H9 (cell line): ENCODE measurements at regions not wholly inside any gene's neighbourhood (a gene's known extent, or its start where the extent isn't known, plus 50 kb on each side); places are given as distances from the start of the nearest gene placed in this dataset.
"Not testable (repeated sequence)": the region's sequence is repeated elsewhere in the genome, so short reads cannot be mapped to it uniquely, and the experiment has no call there.

ENCODE experiments used
- DNase-seq: peaks from one replicate; pipeline ENCODE4 v3.0.0-alpha.2; 2017
- H2AFZ ChIP-seq: one replicate; pipeline ENCODE4 v1.6.1; 2013; ENCODE audit warnings: mild to moderate bottlenecking, low read length, control low read depth, moderate library complexity
- H2AK5ac ChIP-seq: 2 replicates; pipeline ENCODE4 v1.6.1; 2013; ENCODE audit warnings: low read length, control low read depth, mixed read lengths; ENCODE audit not compliant: insufficient read length
- H2BK120ac ChIP-seq: one replicate; pipeline ENCODE4 v1.6.1; 2013; ENCODE audit warnings: low read depth, mild to moderate bottlenecking, low read length, control low read depth, inconsistent platforms; ENCODE audit not compliant: poor library complexity, severe bottlenecking
- H2BK12ac ChIP-seq: 2 replicates; pipeline ENCODE4 v1.6.1; 2013; ENCODE audit warnings: low read length, control low read depth, mixed read lengths, low read depth; ENCODE audit not compliant: insufficient read length
- H2BK15ac ChIP-seq: 2 replicates; pipeline ENCODE4 v1.6.1; 2013; ENCODE audit warnings: low read depth, low read length, control low read depth
- H2BK20ac ChIP-seq: one replicate; pipeline ENCODE4 v1.6.1; 2013; ENCODE audit warnings: low read depth, mild to moderate bottlenecking, low read length, control low read depth, inconsistent platforms; ENCODE audit not compliant: poor library complexity, severe bottlenecking
- H2BK5ac ChIP-seq: 2 replicates; pipeline ENCODE4 v1.6.1; 2013; ENCODE audit warnings: low read length, control low read depth, mixed read lengths; ENCODE audit not compliant: insufficient read length
- H3K14ac ChIP-seq: 2 replicates; pipeline ENCODE4 v1.6.1; 2013; ENCODE audit warnings: low read length, control low read depth; ENCODE audit not compliant: insufficient read depth
- H3K18ac ChIP-seq: 2 replicates; pipeline ENCODE4 v1.6.1; 2013; ENCODE audit warnings: low read depth, mild to moderate bottlenecking, mixed read lengths, low read length, control low read depth; ENCODE audit not compliant: insufficient read length
- H3K23ac ChIP-seq: 2 replicates; pipeline ENCODE4 v1.6.1; 2013; ENCODE audit warnings: low read length, control low read depth, mixed read lengths, low read depth; ENCODE audit not compliant: insufficient read length
- H3K23me2 ChIP-seq: 2 replicates; pipeline ENCODE4 v1.6.1; 2013; ENCODE audit warnings: low read depth, mild to moderate bottlenecking, mixed read lengths, low read length, control low read depth; ENCODE audit not compliant: insufficient read length, poor library complexity, severe bottlenecking
- H3K27ac ChIP-seq: 2 replicates; pipeline ENCODE4 v1.5.1; 2013; ENCODE audit warnings: low read length, control low read depth, mixed read lengths, low read depth; ENCODE audit not compliant: insufficient read length
- H3K27me3 ChIP-seq: 2 replicates; pipeline ENCODE4 v1.6.1; 2013; ENCODE audit warnings: low read length, control low read depth, inconsistent platforms; ENCODE audit not compliant: insufficient read depth
- H3K4ac ChIP-seq: 2 replicates; pipeline ENCODE4 v1.6.1; 2013; ENCODE audit warnings: low read depth, mild to moderate bottlenecking, control low read depth, inconsistent platforms, low read length, moderate library complexity
- H3K4me1 ChIP-seq: 2 replicates; pipeline ENCODE4 v1.6.1; 2013; ENCODE audit warnings: low read length, control low read depth, inconsistent platforms; ENCODE audit not compliant: insufficient read depth
- H3K4me2 ChIP-seq: 2 replicates; pipeline ENCODE4 v1.6.1; 2013; ENCODE audit warnings: low read length, control low read depth, mixed read lengths; ENCODE audit not compliant: insufficient read length, insufficient read depth
- H3K56ac ChIP-seq: 2 replicates; pipeline ENCODE4 v1.6.1; 2013; ENCODE audit warnings: low read depth, mild to moderate bottlenecking, mixed read lengths, low read length, control low read depth; ENCODE audit not compliant: insufficient read length
- H3K79me1 ChIP-seq: 2 replicates; pipeline ENCODE4 v1.6.1; 2013; ENCODE audit warnings: low read depth, mild to moderate bottlenecking, moderate library complexity, low read length, control low read depth, inconsistent platforms; ENCODE audit not compliant: insufficient read depth, poor library complexity, severe bottlenecking
- H3K79me2 ChIP-seq: 2 replicates; pipeline ENCODE4 v1.6.1; 2013; ENCODE audit warnings: low read length, control low read depth, inconsistent platforms; ENCODE audit not compliant: insufficient read depth
- H3K9ac ChIP-seq: 2 replicates; pipeline ENCODE4 v1.6.1; 2013; ENCODE audit warnings: low read length, control low read depth, mixed read lengths; ENCODE audit not compliant: insufficient read length; ENCODE audit errors: extremely low read depth
- H3K9me3 ChIP-seq: one replicate; pipeline ENCODE4 v1.6.1; 2013; ENCODE audit warnings: low read depth, low read length, inconsistent platforms; ENCODE audit not compliant: control insufficient read depth
- H3T11ph ChIP-seq: one replicate; pipeline ENCODE4 v1.6.1; 2013; ENCODE audit warnings: mild to moderate bottlenecking, low read length, control low read depth, inconsistent platforms
- H4K20me1 ChIP-seq: one replicate; pipeline ENCODE4 v1.6.1; 2013; ENCODE audit not compliant: control insufficient read depth, insufficient read length, insufficient read depth
- H4K5ac ChIP-seq: 2 replicates; pipeline ENCODE4 v1.6.1; 2013; ENCODE audit warnings: low read depth, mild to moderate bottlenecking, mixed read lengths, low read length, control low read depth; ENCODE audit not compliant: insufficient read length
- H4K8ac ChIP-seq: replicated peaks from 2 replicates; pipeline ENCODE4 v1.6.1; 2013; ENCODE audit warnings: low read length, control low read depth, mixed read lengths, low read depth; ENCODE audit not compliant: insufficient read length
- H4K91ac ChIP-seq: 2 replicates; pipeline ENCODE4 v1.6.1; 2013; ENCODE audit warnings: low read depth, mild to moderate bottlenecking, moderate library complexity, mixed read lengths, low read length, control low read depth; ENCODE audit not compliant: insufficient read length
- H3K27ac Mint-ChIP-seq, 3 experiments: 2 replicates in 2 of 3; 3 replicates in 1 of 3; pipeline ENCODE4 v1.8.0; 2020 to 2021; ENCODE audit warnings: mixed read lengths in 3 of 3, mild to moderate bottlenecking in 1 of 3, moderate library complexity in 1 of 3
- H3K27me3 Mint-ChIP-seq: 2 replicates; pipeline ENCODE4 v1.8.0; 2021; ENCODE audit warnings: low read depth, mild to moderate bottlenecking, moderate library complexity, mixed read lengths
- H3K36me3 Mint-ChIP-seq, 3 experiments: 2 replicates in 2 of 3; 3 replicates in 1 of 3; pipeline ENCODE4 v1.8.0; 2020 to 2021; ENCODE audit warnings: low read depth in 3 of 3, mixed read lengths in 3 of 3; ENCODE audit not compliant: insufficient read depth in 1 of 3
- H3K4me1 Mint-ChIP-seq, 2 experiments: 2 replicates each; pipeline ENCODE4 v1.8.0; 2020; ENCODE audit warnings: mixed read lengths in 2 of 2
- H3K4me3 Mint-ChIP-seq, 2 experiments: 2 replicates in 1 of 2; 3 replicates in 1 of 2; pipeline ENCODE4 v1.8.0; 2020 to 2021; ENCODE audit warnings: mild to moderate bottlenecking in 2 of 2, mixed read lengths in 2 of 2, moderate library complexity in 1 of 2
- H3K9me3 Mint-ChIP-seq, 2 experiments: 2 replicates in 1 of 2; 3 replicates in 1 of 2; pipeline ENCODE4 v1.8.0; 2020; ENCODE audit warnings: mild to moderate bottlenecking in 2 of 2, mixed read lengths in 2 of 2, moderate library complexity in 1 of 2
- CTCF ChIP-seq: fragments of 200-600 bp; sonication (generic); conservative IDR thresholded peaks from 3 replicates; pipeline ENCODE4 v1.8.0; 2021; ENCODE audit warnings: antibody characterized with exemption, mild to moderate bottlenecking
- whole genome bisulfite sequencing: extraction: QIAGEN DNeasy Blood & Tissue Kit; methylation state at CpG from one replicate; pipeline ENCODE4 v1.1.7; 2013; ENCODE audit warnings: missing lambda C conversion rate, low lambda C conversion rate, mixed read lengths; ENCODE audit not compliant: insufficient read length; ENCODE audit errors: extremely low coverage; 5-methylcytosine and 5-hydroxymethylcytosine counted together

GRCh38 chr10:45144326-45145070, 143.8 kb downstream of the ZNF22 start:
- no CpG with 5 or more reads among the region's 3 CpGs for WGBS
- no peak overlapping the region for H4K8ac ChIP-seq
- H3K4me1 ChIP-seq: no peaks in the 10 kb centered on the region
- no peak overlapping the region for H3K4ac ChIP-seq
- H2AFZ ChIP-seq: no peak overlapping the region
- H4K91ac ChIP-seq: no peak overlapping the region
- H3T11ph ChIP-seq: no peak overlapping the region
- Mint-ChIP-seq H3K36me3 (no peaks in the 10 kb centered on the region), H3K27ac (no peak overlapping the region; a peak in 1 of 7 replicates), H3K4me3 (no peak overlapping the region), H3K9me3 (no peaks in the 10 kb centered on the region; a peak in 1 of 5 replicates), H3K4me1 (peaks cover 0 to 4% of the 10 kb centered on the region in 2 experiments; a peak in 1 of 4 replicates), H3K27me3 (peaks cover 7% of the 10 kb centered on the region)
- H3K23ac ChIP-seq: no peak overlapping the region
- no peak overlapping the region for H3K56ac ChIP-seq
- H3K79me1 ChIP-seq: no peaks in the 10 kb centered on the region
- no peak overlapping the region for H3K4me2 ChIP-seq
- no peak for TF ChIP-seq CTCF
- no peak overlapping the region for H4K5ac ChIP-seq
- H3K23me2 ChIP-seq: no peaks in the 10 kb centered on the region
- no peaks in the 10 kb centered on the region for H3K79me2 ChIP-seq
- H3K18ac ChIP-seq: no peak overlapping the region
- no peak overlapping the region for H3K9ac ChIP-seq
- no peak overlapping the region for H3K14ac ChIP-seq
- no peak overlapping the region for H2BK12ac ChIP-seq
- H3K9me3 ChIP-seq: no peaks in the 10 kb centered on the region
- H3K27ac ChIP-seq: no peak overlapping the region
- no peaks in the 10 kb centered on the region for H4K20me1 ChIP-seq
- no peak overlapping the region for H2BK20ac ChIP-seq
- no peaks in the 10 kb centered on the region for H3K27me3 ChIP-seq
- H2BK120ac ChIP-seq: no peak overlapping the region
- no peak overlapping the region for H2AK5ac ChIP-seq
- no peak overlapping the region for H2BK15ac ChIP-seq
- no peak for DNase-seq
- H2BK5ac ChIP-seq: no peak overlapping the region

GRCh38 chr10:45145143-45145542, 144.4 kb downstream of the ZNF22 start:
- H3K14ac ChIP-seq, H2AK5ac ChIP-seq, H3K27ac ChIP-seq, H3K18ac ChIP-seq, H3K27ac Mint-ChIP-seq, H3K27me3 ChIP-seq, H4K8ac ChIP-seq, H3K36me3 Mint-ChIP-seq, H3K27me3 Mint-ChIP-seq, H2AFZ ChIP-seq, H3T11ph ChIP-seq, H3K23ac ChIP-seq, H3K4me1 ChIP-seq, H4K91ac ChIP-seq, H2BK5ac ChIP-seq, H2BK20ac ChIP-seq, H3K79me1 ChIP-seq, H3K79me2 ChIP-seq, H4K5ac ChIP-seq, H3K4me3 Mint-ChIP-seq, H3K9ac ChIP-seq, H3K9me3 Mint-ChIP-seq, H3K4ac ChIP-seq, H3K9me3 ChIP-seq, H3K4me1 Mint-ChIP-seq, H2BK120ac ChIP-seq, H4K20me1 ChIP-seq, H2BK15ac ChIP-seq, H3K4me2 ChIP-seq, H2BK12ac ChIP-seq, H3K56ac ChIP-seq, H3K23me2 ChIP-seq, DNase-seq: not testable (repeated sequence)
- WGBS: no CpG with 5 or more reads among the region's 1 CpG
